SHP77 treated with DMSO at 0.1 percent for 48 hours (cell line): ENCODE measurements at regions not wholly inside any gene's neighbourhood (a gene's known extent, or its start where the extent isn't known, plus 50 kb on each side); places are given as distances from the start of the nearest gene placed in this dataset.

Source experiments
- DNase-seq: peaks from one replicate; lab custom pipeline; 2025; lab: John Stamatoyannopoulos, UW

- no peak for DNase-seq
Observed at GRCh38 chr3:16809482-16809881, 75.3 kb upstream of the PLCL2 start.

GRCh38 chr3:16809993-16810392, 74.8 kb upstream of the PLCL2 start:
- DNase-seq, result no peak

- DNase-seq, result no peak
Observed at GRCh38 chr3:16810593-16811367, 74.0 kb upstream of the PLCL2 start.

GRCh38 chr3:16811950-16812349, 72.8 kb upstream of the PLCL2 start:
- no peak for DNase-seq

- DNase-seq, result no peak
Observed at GRCh38 chr3:16813336-16813735, 71.4 kb upstream of the PLCL2 start.

- no peak for DNase-seq
Observed at GRCh38 chr3:16816048-16816780, 68.5 kb upstream of the PLCL2 start.

- no peak for DNase-seq
Observed at GRCh38 chr3:16817197-16817596, 67.6 kb upstream of the PLCL2 start.

- no peak for DNase-seq
Observed at GRCh38 chr3:16818194-16818593, 66.6 kb upstream of the PLCL2 start.

GRCh38 chr3:16818945-16819344, 65.8 kb upstream of the PLCL2 start:
- no peak for DNase-seq

GRCh38 chr3:16820485-16820884, 64.3 kb upstream of the PLCL2 start:
- DNase-seq, result no peak

- DNase-seq, result no peak
Observed at GRCh38 chr3:16821053-16821452, 63.7 kb upstream of the PLCL2 start.

GRCh38 chr3:16824081-16824696, 60.6 kb upstream of the PLCL2 start:
- DNase-seq, result no peak

GRCh38 chr3:16825617-16826204, 59.0 kb upstream of the PLCL2 start:
- DNase-seq, result no peak

GRCh38 chr3:16828815-16829214, 55.9 kb upstream of the PLCL2 start:
- DNase-seq, result no peak

- no peak for DNase-seq
Observed at GRCh38 chr3:16831846-16832245, 52.9 kb upstream of the PLCL2 start.

GRCh38 chr3:16834214-16834613, 50.5 kb upstream of the PLCL2 start:
- DNase-seq, result no peak

GRCh38 chr3:16834753-16835152, 50.0 kb upstream of the PLCL2 start:
- DNase-seq, result no peak
